ENCODE measurements at regions not wholly inside any gene's neighbourhood (a gene's known extent, or its start where the extent isn't known, plus 50 kb on each side); places are given as distances from the start of the nearest gene placed in this dataset.

DNA sequence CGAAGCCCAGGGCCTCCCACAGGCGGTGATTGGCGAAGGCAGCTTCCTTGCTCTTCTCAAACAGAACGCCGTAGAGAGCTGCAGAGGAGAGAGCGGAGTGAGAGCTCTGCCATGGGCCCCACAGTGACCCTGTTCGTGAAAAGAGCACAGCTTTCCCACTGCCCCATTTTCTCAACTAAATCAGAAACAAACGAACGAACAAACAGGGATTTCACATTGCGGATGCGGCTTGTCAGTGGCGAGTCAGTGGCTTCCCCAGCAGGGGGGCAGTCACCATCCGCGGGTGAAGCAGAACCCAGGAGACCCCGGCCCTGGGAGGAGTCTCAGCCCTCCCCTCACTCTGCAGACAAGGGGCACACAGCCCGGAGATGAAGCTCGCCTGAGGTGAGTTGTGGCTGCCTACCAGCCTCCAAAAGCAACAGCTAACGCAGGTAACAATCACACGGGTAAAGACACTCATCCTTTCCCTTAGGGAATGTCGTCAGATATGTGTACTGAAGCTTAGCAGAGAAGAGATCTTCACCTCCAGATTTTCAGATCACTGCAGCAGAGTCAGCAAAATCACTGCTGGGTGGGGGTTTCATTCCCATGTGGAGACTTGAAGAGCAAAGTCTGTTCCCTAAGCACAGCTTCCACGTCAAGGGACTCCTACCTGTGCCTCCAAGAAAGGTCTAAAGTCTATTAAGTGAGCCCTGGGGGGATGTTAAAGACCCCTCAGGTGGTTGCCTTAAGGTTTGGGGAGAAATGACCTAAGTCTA is 51.2 kb upstream of the GPR31 start:
- Histone ChIP-seq H3K9me3 (ENCODE audit: insufficient read depth, low read depth, low read length) (no peaks in the 10 kb centered on the region), H3K9me2 (replicated peaks; ENCODE audit: low read depth, low read length) (no peaks in the 10 kb centered on the region), H3K4me3 (ENCODE audit: low read length, poor library complexity, severe bottlenecking) (no peak overlapping the region), H3K4me1 (ENCODE audit: insufficient read depth, low read length, poor library complexity, severe bottlenecking) (no peaks in the 10 kb centered on the region), H2AFZ (ENCODE audit: low read length) (no peak overlapping the region), H3K4me2 (ENCODE audit: low read depth, low read length, poor library complexity, severe bottlenecking) (no peak overlapping the region), H3K36me3 (ENCODE audit: insufficient read depth, low read length) (no peaks in the 10 kb centered on the region), H4K20me1 (ENCODE audit: insufficient read depth, low read length, poor library complexity, severe bottlenecking) (no peaks in the 10 kb centered on the region), H3K79me2 (ENCODE audit: insufficient read depth, low read length) (no peaks in the 10 kb centered on the region), H3K27me3 (ENCODE audit: insufficient read depth, low read length, poor library complexity, severe bottlenecking) (no peaks in the 10 kb centered on the region), H3K9ac (ENCODE audit: low read depth, low read length, poor library complexity, severe bottlenecking) (no peak overlapping the region), H3F3A (ENCODE audit: low read depth) (no peaks in the 10 kb centered on the region)
- TF ChIP-seq CTCF (conservative IDR thresholded peaks at IDR 0.05; ENCODE audit: low read length) = no peak
- no peak for TF ChIP-seq EZH2phosphoT487 (IDR thresholded peaks at IDR 0.05; ENCODE audit: borderline replicate concordance)

DNA sequence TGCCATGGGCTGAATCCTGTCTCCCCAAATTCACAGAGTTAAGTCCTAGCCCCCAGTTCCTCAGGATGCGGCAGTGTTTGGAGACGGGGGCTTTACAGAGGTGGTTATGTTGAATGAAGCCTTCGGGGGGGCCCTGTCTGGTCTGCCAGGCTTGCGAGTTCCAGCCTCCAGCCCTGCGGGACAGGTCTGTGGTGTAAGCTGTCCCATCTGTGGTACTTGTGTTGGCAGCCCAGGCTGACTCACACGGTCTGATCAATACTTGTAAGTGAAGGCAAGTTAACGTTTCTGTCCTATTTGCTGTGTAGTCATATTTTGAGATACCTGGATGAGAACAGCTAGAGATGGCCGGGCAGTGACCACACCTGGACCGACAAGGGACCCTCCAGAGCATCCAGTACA is 51.8 kb upstream of the GPR31 start:
- H2AFZ ChIP-seq (ENCODE audit: low read length) = no peak overlapping the region
- no peaks in the 10 kb centered on the region for H3K9me3 ChIP-seq (ENCODE audit: insufficient read depth, low read depth, low read length)
- TF ChIP-seq CTCF (conservative IDR thresholded peaks at IDR 0.05; ENCODE audit: low read length) (no peak), EZH2phosphoT487 (IDR thresholded peaks at IDR 0.05; ENCODE audit: borderline replicate concordance) (no peak)
- no peak overlapping the region for H3K4me2 ChIP-seq (ENCODE audit: low read depth, low read length, poor library complexity, severe bottlenecking)
- no peaks in the 10 kb centered on the region for H3K27me3 ChIP-seq (ENCODE audit: insufficient read depth, low read length, poor library complexity, severe bottlenecking)
- no peaks in the 10 kb centered on the region for H4K20me1 ChIP-seq (ENCODE audit: insufficient read depth, low read length, poor library complexity, severe bottlenecking)
- no peaks in the 10 kb centered on the region for H3K9me2 ChIP-seq (replicated peaks; ENCODE audit: low read depth, low read length)
- no peaks in the 10 kb centered on the region for H3K4me1 ChIP-seq (ENCODE audit: insufficient read depth, low read length, poor library complexity, severe bottlenecking)
- no peak overlapping the region for H3K9ac ChIP-seq (ENCODE audit: low read depth, low read length, poor library complexity, severe bottlenecking)
- no peaks in the 10 kb centered on the region for H3K36me3 ChIP-seq (ENCODE audit: insufficient read depth, low read length)
- H3F3A ChIP-seq (ENCODE audit: low read depth) = no peaks in the 10 kb centered on the region
- H3K4me3 ChIP-seq (ENCODE audit: low read length, poor library complexity, severe bottlenecking) = no peak overlapping the region
- no peaks in the 10 kb centered on the region for H3K79me2 ChIP-seq (ENCODE audit: insufficient read depth, low read length)

DNA sequence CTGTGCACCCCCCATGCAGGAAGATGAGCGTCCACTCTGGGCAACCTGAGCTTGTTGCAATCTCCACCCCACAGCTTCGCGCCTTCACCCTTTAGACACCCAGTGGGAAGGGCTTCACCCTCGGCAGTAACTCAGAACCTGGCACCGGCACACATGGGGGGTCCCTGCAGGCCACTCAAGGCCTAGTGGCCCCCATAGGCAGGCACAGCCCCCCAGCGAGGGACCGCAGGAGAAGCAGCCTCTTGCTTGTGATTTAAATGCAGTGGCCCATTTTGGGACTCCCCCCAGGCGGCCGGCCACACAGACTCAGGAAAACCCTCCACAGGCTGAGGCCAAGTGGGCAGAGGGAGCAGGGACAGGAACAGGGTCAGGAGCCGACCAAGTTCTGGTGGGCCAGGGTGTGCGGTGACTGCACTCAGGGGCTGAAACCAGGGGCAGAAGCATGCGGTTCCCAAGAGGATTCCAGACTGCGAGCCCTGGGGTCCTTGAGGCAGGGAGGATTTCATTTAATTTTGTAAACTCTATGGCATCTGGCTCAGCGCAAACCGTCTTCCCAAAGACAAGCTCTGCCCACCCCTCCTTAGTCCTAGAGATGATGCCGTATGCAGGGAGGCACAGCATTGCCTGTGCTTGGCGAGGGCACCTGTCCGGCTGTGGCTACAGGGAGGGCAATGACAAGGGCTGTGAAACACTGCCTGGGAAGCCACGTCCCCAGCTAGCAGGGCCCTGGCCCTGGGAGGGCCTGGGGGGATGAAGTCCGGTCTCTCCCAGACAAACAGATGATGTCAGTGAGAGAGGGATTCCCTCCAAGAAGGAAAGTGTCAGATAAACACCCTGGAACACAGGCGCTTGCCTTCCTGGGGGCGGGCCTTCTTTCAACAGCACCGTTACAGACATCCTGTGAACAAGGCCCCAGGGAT is 52.9 kb upstream of the GPR31 start:
- H2AFZ ChIP-seq (ENCODE audit: low read length) = no peak overlapping the region
- no peaks in the 10 kb centered on the region for H4K20me1 ChIP-seq (ENCODE audit: insufficient read depth, low read length, poor library complexity, severe bottlenecking)
- no peak overlapping the region for H3K4me2 ChIP-seq (ENCODE audit: low read depth, low read length, poor library complexity, severe bottlenecking)
- H3K9me3 ChIP-seq (ENCODE audit: insufficient read depth, low read depth, low read length) = no peaks in the 10 kb centered on the region
- H3K9me2 ChIP-seq (replicated peaks; ENCODE audit: low read depth, low read length) = no peaks in the 10 kb centered on the region
- no peak overlapping the region for H3K9ac ChIP-seq (ENCODE audit: low read depth, low read length, poor library complexity, severe bottlenecking)
- no peaks in the 10 kb centered on the region for H3K4me1 ChIP-seq (ENCODE audit: insufficient read depth, low read length, poor library complexity, severe bottlenecking)
- no peaks in the 10 kb centered on the region for H3F3A ChIP-seq (ENCODE audit: low read depth)
- H3K36me3 ChIP-seq (ENCODE audit: insufficient read depth, low read length) = no peaks in the 10 kb centered on the region
- no peaks in the 10 kb centered on the region for H3K79me2 ChIP-seq (ENCODE audit: insufficient read depth, low read length)
- H3K4me3 ChIP-seq (ENCODE audit: low read length, poor library complexity, severe bottlenecking) = no peak overlapping the region
- no peak for TF ChIP-seq CTCF (conservative IDR thresholded peaks at IDR 0.05; ENCODE audit: low read length)
- TF ChIP-seq EZH2phosphoT487 (IDR thresholded peaks at IDR 0.05; ENCODE audit: borderline replicate concordance) = no peak
- no peaks in the 10 kb centered on the region for H3K27me3 ChIP-seq (ENCODE audit: insufficient read depth, low read length, poor library complexity, severe bottlenecking)

Data from Loucy (cell line).